H9 (cell line): ENCODE measurements at regions not wholly inside any gene's neighbourhood (a gene's known extent, or its start where the extent isn't known, plus 50 kb on each side); places are given as distances from the start of the nearest gene placed in this dataset.

Source experiments
- DNase-seq: peaks from one replicate; pipeline ENCODE4 v3.0.0-alpha.2; 2017
- H2AFZ ChIP-seq: one replicate; pipeline ENCODE4 v1.6.1; 2013; ENCODE audit warnings: mild to moderate bottlenecking, low read length, control low read depth, moderate library complexity
- H2AK5ac ChIP-seq: 2 replicates; pipeline ENCODE4 v1.6.1; 2013; ENCODE audit warnings: low read length, control low read depth, mixed read lengths; ENCODE audit not compliant: insufficient read length
- H2BK120ac ChIP-seq: one replicate; pipeline ENCODE4 v1.6.1; 2013; ENCODE audit warnings: low read depth, mild to moderate bottlenecking, low read length, control low read depth, inconsistent platforms; ENCODE audit not compliant: poor library complexity, severe bottlenecking
- H2BK12ac ChIP-seq: 2 replicates; pipeline ENCODE4 v1.6.1; 2013; ENCODE audit warnings: low read length, control low read depth, mixed read lengths, low read depth; ENCODE audit not compliant: insufficient read length
- H2BK15ac ChIP-seq: 2 replicates; pipeline ENCODE4 v1.6.1; 2013; ENCODE audit warnings: low read depth, low read length, control low read depth
- H2BK20ac ChIP-seq: one replicate; pipeline ENCODE4 v1.6.1; 2013; ENCODE audit warnings: low read depth, mild to moderate bottlenecking, low read length, control low read depth, inconsistent platforms; ENCODE audit not compliant: poor library complexity, severe bottlenecking
- H2BK5ac ChIP-seq: 2 replicates; pipeline ENCODE4 v1.6.1; 2013; ENCODE audit warnings: low read length, control low read depth, mixed read lengths; ENCODE audit not compliant: insufficient read length
- H3K14ac ChIP-seq: 2 replicates; pipeline ENCODE4 v1.6.1; 2013; ENCODE audit warnings: low read length, control low read depth; ENCODE audit not compliant: insufficient read depth
- H3K18ac ChIP-seq: 2 replicates; pipeline ENCODE4 v1.6.1; 2013; ENCODE audit warnings: low read depth, mild to moderate bottlenecking, mixed read lengths, low read length, control low read depth; ENCODE audit not compliant: insufficient read length
- H3K23ac ChIP-seq: 2 replicates; pipeline ENCODE4 v1.6.1; 2013; ENCODE audit warnings: low read length, control low read depth, mixed read lengths, low read depth; ENCODE audit not compliant: insufficient read length
- H3K23me2 ChIP-seq: 2 replicates; pipeline ENCODE4 v1.6.1; 2013; ENCODE audit warnings: low read depth, mild to moderate bottlenecking, mixed read lengths, low read length, control low read depth; ENCODE audit not compliant: insufficient read length, poor library complexity, severe bottlenecking
- H3K27ac ChIP-seq: 2 replicates; pipeline ENCODE4 v1.5.1; 2013; ENCODE audit warnings: low read length, control low read depth, mixed read lengths, low read depth; ENCODE audit not compliant: insufficient read length
- H3K27me3 ChIP-seq: 2 replicates; pipeline ENCODE4 v1.6.1; 2013; ENCODE audit warnings: low read length, control low read depth, inconsistent platforms; ENCODE audit not compliant: insufficient read depth
- H3K4ac ChIP-seq: 2 replicates; pipeline ENCODE4 v1.6.1; 2013; ENCODE audit warnings: low read depth, mild to moderate bottlenecking, control low read depth, inconsistent platforms, low read length, moderate library complexity
- H3K4me1 ChIP-seq: 2 replicates; pipeline ENCODE4 v1.6.1; 2013; ENCODE audit warnings: low read length, control low read depth, inconsistent platforms; ENCODE audit not compliant: insufficient read depth
- H3K4me2 ChIP-seq: 2 replicates; pipeline ENCODE4 v1.6.1; 2013; ENCODE audit warnings: low read length, control low read depth, mixed read lengths; ENCODE audit not compliant: insufficient read length, insufficient read depth
- H3K56ac ChIP-seq: 2 replicates; pipeline ENCODE4 v1.6.1; 2013; ENCODE audit warnings: low read depth, mild to moderate bottlenecking, mixed read lengths, low read length, control low read depth; ENCODE audit not compliant: insufficient read length
- H3K79me1 ChIP-seq: 2 replicates; pipeline ENCODE4 v1.6.1; 2013; ENCODE audit warnings: low read depth, mild to moderate bottlenecking, moderate library complexity, low read length, control low read depth, inconsistent platforms; ENCODE audit not compliant: insufficient read depth, poor library complexity, severe bottlenecking
- H3K79me2 ChIP-seq: 2 replicates; pipeline ENCODE4 v1.6.1; 2013; ENCODE audit warnings: low read length, control low read depth, inconsistent platforms; ENCODE audit not compliant: insufficient read depth
- H3K9ac ChIP-seq: 2 replicates; pipeline ENCODE4 v1.6.1; 2013; ENCODE audit warnings: low read length, control low read depth, mixed read lengths; ENCODE audit not compliant: insufficient read length; ENCODE audit errors: extremely low read depth
- H3K9me3 ChIP-seq: one replicate; pipeline ENCODE4 v1.6.1; 2013; ENCODE audit warnings: low read depth, low read length, inconsistent platforms; ENCODE audit not compliant: control insufficient read depth
- H3T11ph ChIP-seq: one replicate; pipeline ENCODE4 v1.6.1; 2013; ENCODE audit warnings: mild to moderate bottlenecking, low read length, control low read depth, inconsistent platforms
- H4K20me1 ChIP-seq: one replicate; pipeline ENCODE4 v1.6.1; 2013; ENCODE audit not compliant: control insufficient read depth, insufficient read length, insufficient read depth
- H4K5ac ChIP-seq: 2 replicates; pipeline ENCODE4 v1.6.1; 2013; ENCODE audit warnings: low read depth, mild to moderate bottlenecking, mixed read lengths, low read length, control low read depth; ENCODE audit not compliant: insufficient read length
- H4K8ac ChIP-seq: replicated peaks from 2 replicates; pipeline ENCODE4 v1.6.1; 2013; ENCODE audit warnings: low read length, control low read depth, mixed read lengths, low read depth; ENCODE audit not compliant: insufficient read length
- H4K91ac ChIP-seq: 2 replicates; pipeline ENCODE4 v1.6.1; 2013; ENCODE audit warnings: low read depth, mild to moderate bottlenecking, moderate library complexity, mixed read lengths, low read length, control low read depth; ENCODE audit not compliant: insufficient read length
- H3K27ac Mint-ChIP-seq, 3 experiments: 2 replicates in 2 of 3; 3 replicates in 1 of 3; pipeline ENCODE4 v1.8.0; 2020 to 2021; ENCODE audit warnings: mixed read lengths in 3 of 3, mild to moderate bottlenecking in 1 of 3, moderate library complexity in 1 of 3
- H3K27me3 Mint-ChIP-seq: 2 replicates; pipeline ENCODE4 v1.8.0; 2021; ENCODE audit warnings: low read depth, mild to moderate bottlenecking, moderate library complexity, mixed read lengths
- H3K36me3 Mint-ChIP-seq, 3 experiments: 2 replicates in 2 of 3; 3 replicates in 1 of 3; pipeline ENCODE4 v1.8.0; 2020 to 2021; ENCODE audit warnings: low read depth in 3 of 3, mixed read lengths in 3 of 3; ENCODE audit not compliant: insufficient read depth in 1 of 3
- H3K4me1 Mint-ChIP-seq, 2 experiments: 2 replicates each; pipeline ENCODE4 v1.8.0; 2020; ENCODE audit warnings: mixed read lengths in 2 of 2
- H3K4me3 Mint-ChIP-seq, 2 experiments: 2 replicates in 1 of 2; 3 replicates in 1 of 2; pipeline ENCODE4 v1.8.0; 2020 to 2021; ENCODE audit warnings: mild to moderate bottlenecking in 2 of 2, mixed read lengths in 2 of 2, moderate library complexity in 1 of 2
- H3K9me3 Mint-ChIP-seq, 2 experiments: 2 replicates in 1 of 2; 3 replicates in 1 of 2; pipeline ENCODE4 v1.8.0; 2020; ENCODE audit warnings: mild to moderate bottlenecking in 2 of 2, mixed read lengths in 2 of 2, moderate library complexity in 1 of 2
- WGBS: extraction: QIAGEN DNeasy Blood & Tissue Kit; methylation state at CpG from one replicate; pipeline ENCODE4 v1.1.7; 2013; ENCODE audit warnings: missing lambda C conversion rate, low lambda C conversion rate, mixed read lengths; ENCODE audit not compliant: insufficient read length; ENCODE audit errors: extremely low coverage; 5-methylcytosine and 5-hydroxymethylcytosine counted together
- TF ChIP-seq, protein P1 (sequence below): fragments of 200-600 bp; sonication (generic); conservative IDR thresholded peaks from 3 replicates; pipeline ENCODE4 v1.8.0; 2021; ENCODE audit warnings: antibody characterized with exemption, mild to moderate bottlenecking

- Histone ChIP-seq H2BK20ac (no peak overlapping the region), H3K4me1 (peaks cover 3% of the 10 kb centered on the region; the same call in 1 of the 2 replicates), H3K79me1 (no peaks in the 10 kb centered on the region), H3K79me2 (no peaks in the 10 kb centered on the region), H4K5ac (no peak overlapping the region), H3K23me2 (no peaks in the 10 kb centered on the region), H3K23ac (no peak overlapping the region), H2BK15ac (no peak overlapping the region), H2BK12ac (no peak overlapping the region), H2BK120ac (no peak overlapping the region), H3K4ac (no peak overlapping the region), H3K18ac (no peak overlapping the region), H3K27ac (no peak overlapping the region), H3K4me2 (no peak overlapping the region), H4K20me1 (no peaks in the 10 kb centered on the region), H3T11ph (no peak overlapping the region), H3K14ac (no peak overlapping the region), H3K9ac (no peak overlapping the region), H3K56ac (no peak overlapping the region), H3K9me3 (no peaks in the 10 kb centered on the region), H4K8ac (no peak overlapping the region), H2AK5ac (no peak overlapping the region), H3K27me3 (no peaks in the 10 kb centered on the region), H2BK5ac (no peak overlapping the region), H4K91ac (no peak overlapping the region), H2AFZ (no peak overlapping the region)
- no peaks in the 10 kb centered on the region for H3K36me3 Mint-ChIP-seq
- H3K4me1 Mint-ChIP-seq = peaks cover 5 to 18% of the 10 kb centered on the region in 2 experiments
- DNase-seq = peak; percentile 62
- no peaks in the 10 kb centered on the region; a peak in 1 of 5 replicates for H3K9me3 Mint-ChIP-seq
- TF ChIP-seq, protein P1, sequence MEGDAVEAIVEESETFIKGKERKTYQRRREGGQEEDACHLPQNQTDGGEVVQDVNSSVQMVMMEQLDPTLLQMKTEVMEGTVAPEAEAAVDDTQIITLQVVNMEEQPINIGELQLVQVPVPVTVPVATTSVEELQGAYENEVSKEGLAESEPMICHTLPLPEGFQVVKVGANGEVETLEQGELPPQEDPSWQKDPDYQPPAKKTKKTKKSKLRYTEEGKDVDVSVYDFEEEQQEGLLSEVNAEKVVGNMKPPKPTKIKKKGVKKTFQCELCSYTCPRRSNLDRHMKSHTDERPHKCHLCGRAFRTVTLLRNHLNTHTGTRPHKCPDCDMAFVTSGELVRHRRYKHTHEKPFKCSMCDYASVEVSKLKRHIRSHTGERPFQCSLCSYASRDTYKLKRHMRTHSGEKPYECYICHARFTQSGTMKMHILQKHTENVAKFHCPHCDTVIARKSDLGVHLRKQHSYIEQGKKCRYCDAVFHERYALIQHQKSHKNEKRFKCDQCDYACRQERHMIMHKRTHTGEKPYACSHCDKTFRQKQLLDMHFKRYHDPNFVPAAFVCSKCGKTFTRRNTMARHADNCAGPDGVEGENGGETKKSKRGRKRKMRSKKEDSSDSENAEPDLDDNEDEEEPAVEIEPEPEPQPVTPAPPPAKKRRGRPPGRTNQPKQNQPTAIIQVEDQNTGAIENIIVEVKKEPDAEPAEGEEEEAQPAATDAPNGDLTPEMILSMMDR = no peak
- WGBS = no CpG with 5 or more reads among the region's 1 CpG
- no peak overlapping the region for H3K4me3 Mint-ChIP-seq
- peak overlapping the region in 2 of 3 experiments; percentile 27 to 91; a peak in 3 of 7 replicates for H3K27ac Mint-ChIP-seq
- H3K27me3 Mint-ChIP-seq = no peaks in the 10 kb centered on the region
Measured at GRCh38 chr2:52238782-52239181, 1206.8 kb upstream of the NRXN1 start.
